Spleen (tissue), 11 donors: ENCODE measurements at regions not wholly inside any gene's neighbourhood (a gene's known extent, or its start where the extent isn't known, plus 50 kb on each side); places are given as distances from the start of the nearest gene placed in this dataset.
"Not testable (repeated sequence)": the region's sequence is repeated elsewhere in the genome, so short reads cannot be mapped to it uniquely, and the experiment has no call there.

Experiments
- DNase-seq: peaks from one replicate; pipeline ENCODE4 v3.0.0-alpha.2; 2020
- H3K27ac ChIP-seq, 8 donors: fragments of 200-600 bp; sonication (generic) in 7 of 8; 1 replicate in 4 of 8; 2 replicates in 4 of 8; pipeline versions ENCODE4 v1.5.0 to v1.8.0; 2016 to 2021; ENCODE audit warnings: inconsistent platforms in 4 of 8, mild to moderate bottlenecking in 4 of 8, moderate library complexity in 1 of 8
- H3K27me3 ChIP-seq, 7 donors: fragments of 200-600 bp; sonication (generic) in 6 of 7; replicated peaks in 1 of 7; 1 replicate in 4 of 7; 2 replicates in 3 of 7; pipeline versions ENCODE4 v1.5.0 to v1.8.0; 2016 to 2021; ENCODE audit warnings: inconsistent platforms in 3 of 7, mild to moderate bottlenecking in 1 of 7
- H3K36me3 ChIP-seq, 6 donors: fragments of 200-600 bp; sonication (generic) in 5 of 6; 1 replicate in 4 of 6; 2 replicates in 2 of 6; pipeline versions ENCODE4 v1.5.0 to v1.8.0; 2016 to 2021; ENCODE audit warnings: inconsistent platforms in 2 of 6
- H3K4me1 ChIP-seq, 6 donors: fragments of 200-600 bp; sonication (generic) in 5 of 6; 1 replicate in 3 of 6; 2 replicates in 3 of 6; pipeline versions ENCODE4 v1.5.0 to v1.8.0; 2016 to 2021; ENCODE audit warnings: inconsistent platforms in 3 of 6
- H3K4me3 ChIP-seq, 8 donors: fragments of 200-600 bp; sonication (generic) in 7 of 8; 1 replicate in 4 of 8; 2 replicates in 4 of 8; pipeline versions ENCODE4 v1.5.0 to v1.8.0; 2016 to 2021; ENCODE audit warnings: inconsistent platforms in 4 of 8, mild to moderate bottlenecking in 4 of 8, moderate library complexity in 2 of 8
- H3K9me3 ChIP-seq, 8 donors: fragments of 200-600 bp; sonication (generic) in 7 of 8; 1 replicate in 4 of 8; 2 replicates in 4 of 8; pipeline versions ENCODE4 v1.5.0 to v1.8.0; 2016 to 2021; ENCODE audit warnings: inconsistent platforms in 4 of 8
- POLR2A ChIP-seq, 3 donors: fragments of 450-650 bp; IDR thresholded peaks; one replicate each; pipeline ENCODE4 v1.5.1; 2017; ENCODE audit warnings: antibody characterized with exemption in 3 of 3, mild to moderate bottlenecking in 1 of 3
- POLR2AphosphoS5 ChIP-seq, 3 donors: sonication (generic); formaldehyde crosslinking; IDR thresholded peaks; one replicate each; pipeline ENCODE4 v1.5.1; 2017; ENCODE audit warnings: antibody characterized with exemption in 3 of 3
- WGBS, 5 donors: extraction: QIAGEN DNeasy Blood & Tissue Kit in 3 of 5; methylation state at CpG; one replicate each; pipeline versions ENCODE4 v1.1.5 to v1.1.7; 2013 to 2018; 5-methylcytosine and 5-hydroxymethylcytosine counted together
- intact Hi-C: fragments of 100-400 bp; cut with DNase I; formaldehyde crosslinking; loops from one replicate; pipeline ENCODE4 v1.15.0; 2023; ENCODE audit warnings: low total_unique reads
- TF ChIP-seq, protein P1 (sequence below), 11 experiments: fragments of 200-600 bp in 7 of 11; fragments of 450-650 bp in 4 of 11; sonication (generic) in 4 of 11; IDR thresholded peaks in 8 of 11; conservative IDR thresholded peaks in 3 of 11; 1 replicate in 7 of 11; 2 replicates in 4 of 11; pipeline versions ENCODE4 v1.4.0 to v1.8.0; 2016 to 2021; ENCODE audit warnings: antibody characterized with exemption in 11 of 11, inconsistent platforms in 4 of 11, mild to moderate bottlenecking in 1 of 11
- donor health status: healthy with polysubstance abuse.
- donor health status: DM: no; HTN: no; CAD: no; lungs with moderate emphysema.
- donor health status: DM: no; HTN: no; CAD: no.
- donor health status: Bipolar disorder and iron deficiency.
- donor health status: healthy.
- donor health status: DM: no; HTN: no; CAD: no.
- donor health status: DM: yes; HTN: yes; CAD: no.

DNA sequence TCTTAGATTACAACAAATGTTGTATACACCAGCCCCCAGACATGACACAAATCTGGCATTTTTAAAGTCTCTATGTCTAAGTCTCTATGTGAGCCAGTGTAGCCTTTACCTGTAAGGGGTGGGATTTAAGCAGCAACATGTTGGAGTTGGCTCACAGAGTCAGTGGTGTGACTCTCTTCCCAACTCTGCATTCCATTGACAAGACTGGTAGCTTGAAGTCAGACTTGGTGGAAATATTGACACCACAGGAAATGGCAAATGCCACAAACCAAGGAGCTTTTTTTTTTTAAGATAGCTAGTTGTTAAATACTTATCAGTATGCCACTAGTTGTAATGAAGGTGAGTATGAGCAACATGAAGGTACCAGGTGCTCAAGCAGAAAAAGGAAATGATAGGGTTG lies 103.1 kb upstream of the SMLR1 start:
- no peak for TF ChIP-seq POLR2AphosphoS5 (IDR thresholded peaks at IDR 0.05)
- TF ChIP-seq, protein P1, sequence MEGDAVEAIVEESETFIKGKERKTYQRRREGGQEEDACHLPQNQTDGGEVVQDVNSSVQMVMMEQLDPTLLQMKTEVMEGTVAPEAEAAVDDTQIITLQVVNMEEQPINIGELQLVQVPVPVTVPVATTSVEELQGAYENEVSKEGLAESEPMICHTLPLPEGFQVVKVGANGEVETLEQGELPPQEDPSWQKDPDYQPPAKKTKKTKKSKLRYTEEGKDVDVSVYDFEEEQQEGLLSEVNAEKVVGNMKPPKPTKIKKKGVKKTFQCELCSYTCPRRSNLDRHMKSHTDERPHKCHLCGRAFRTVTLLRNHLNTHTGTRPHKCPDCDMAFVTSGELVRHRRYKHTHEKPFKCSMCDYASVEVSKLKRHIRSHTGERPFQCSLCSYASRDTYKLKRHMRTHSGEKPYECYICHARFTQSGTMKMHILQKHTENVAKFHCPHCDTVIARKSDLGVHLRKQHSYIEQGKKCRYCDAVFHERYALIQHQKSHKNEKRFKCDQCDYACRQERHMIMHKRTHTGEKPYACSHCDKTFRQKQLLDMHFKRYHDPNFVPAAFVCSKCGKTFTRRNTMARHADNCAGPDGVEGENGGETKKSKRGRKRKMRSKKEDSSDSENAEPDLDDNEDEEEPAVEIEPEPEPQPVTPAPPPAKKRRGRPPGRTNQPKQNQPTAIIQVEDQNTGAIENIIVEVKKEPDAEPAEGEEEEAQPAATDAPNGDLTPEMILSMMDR (IDR thresholded peaks at IDR 0.05 in 8 of 11, conservative IDR thresholded peaks at IDR 0.05 in 3 of 11), result no peak
- TF ChIP-seq POLR2A (IDR thresholded peaks at IDR 0.05), result no peak
- no peaks in the 10 kb centered on the region for H3K36me3 ChIP-seq
- intact Hi-C loops, result no loop called here
- no peak overlapping the region for H3K4me3 ChIP-seq
- no peaks in the 10 kb centered on the region for H3K9me3 ChIP-seq
- no peaks in the 10 kb centered on the region for H3K27me3 ChIP-seq
- no peak for DNase-seq
- H3K27ac ChIP-seq, result no peak overlapping the region
- H3K4me1 ChIP-seq, result no peaks in the 10 kb centered on the region

DNA sequence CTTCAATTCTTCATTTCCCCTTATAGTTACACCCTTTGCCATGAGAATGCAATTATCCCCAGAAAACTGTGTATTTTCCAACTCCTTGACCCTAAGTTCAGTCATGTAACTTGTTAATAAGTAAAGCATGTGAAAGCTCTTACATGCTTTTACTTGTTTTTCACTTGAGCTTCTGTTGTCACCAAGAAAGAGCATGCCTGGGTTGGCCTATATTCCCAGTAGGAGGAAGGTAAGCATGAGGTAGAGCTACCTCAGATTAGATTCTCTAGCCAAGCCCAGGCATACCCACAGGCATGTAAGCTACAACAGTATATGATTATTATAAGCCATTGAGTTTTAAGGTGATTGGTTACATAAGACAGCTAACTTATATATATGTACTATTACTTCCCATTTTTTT lies 101.7 kb upstream of the SMLR1 start:
- no peak overlapping the region for H3K4me3 ChIP-seq

DNA sequence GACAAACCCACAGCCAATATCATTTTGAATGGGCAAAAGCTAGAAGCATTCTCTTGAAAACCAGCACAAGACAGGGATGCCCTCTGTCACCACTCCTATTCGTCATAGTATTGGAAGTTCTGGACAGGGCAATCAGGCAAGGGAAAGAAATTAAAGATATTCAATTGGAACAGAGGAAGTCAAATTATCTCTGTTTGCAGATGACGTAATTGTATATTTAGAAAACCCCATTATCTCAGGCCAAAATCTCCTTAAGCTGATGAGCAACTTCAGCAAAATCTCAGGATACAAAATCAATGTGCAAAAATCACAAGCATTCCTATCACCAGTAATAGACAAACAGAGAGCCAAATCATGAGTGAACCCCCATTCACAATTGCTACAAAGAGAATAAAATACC lies 99.1 kb upstream of the SMLR1 start:
- 76 to 94% (median 90%) methylated on average over 2 of the region's 2 CpGs for WGBS, 5 donors

More for the DNA sequence above, 101.7 kb upstream of the SMLR1 start:
- Histone ChIP-seq H3K27ac (no peak overlapping the region), H3K27me3 (no peaks in the 10 kb centered on the region), H3K9me3 (no peaks in the 10 kb centered on the region), H3K36me3 (no peaks in the 10 kb centered on the region), H3K4me1 (no peaks in the 10 kb centered on the region)
- TF ChIP-seq, protein P1 (IDR thresholded peaks at IDR 0.05 in 8 of 11, conservative IDR thresholded peaks at IDR 0.05 in 3 of 11), result no peak
- no peak for TF ChIP-seq POLR2AphosphoS5 (IDR thresholded peaks at IDR 0.05)
- TF ChIP-seq POLR2A (IDR thresholded peaks at IDR 0.05), result no peak
- DNase-seq, result no peak
- intact Hi-C loops, result no loop called here

DNA sequence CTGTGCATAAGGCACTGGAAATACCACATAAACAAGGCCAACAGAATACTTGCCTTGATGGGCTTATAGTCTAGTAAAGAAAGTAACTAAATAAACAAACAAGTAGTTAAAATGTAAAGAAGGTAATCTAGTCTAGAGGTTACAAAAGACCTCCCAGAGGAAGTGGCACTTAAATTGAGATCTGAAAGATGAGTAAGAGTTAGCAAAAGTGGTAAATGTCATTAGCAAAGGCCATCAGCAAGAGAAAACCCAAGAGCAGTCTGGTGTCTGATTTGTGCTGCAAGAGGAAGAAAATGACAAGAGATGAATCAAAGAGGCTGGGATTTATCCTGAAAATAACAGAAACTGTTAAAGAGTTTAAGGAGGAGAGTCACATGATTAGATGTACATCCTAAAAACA lies 96.6 kb upstream of the SMLR1 start:
- no peak for DNase-seq
- intact Hi-C loops, result no loop called here
- no peaks in the 10 kb centered on the region for H3K36me3 ChIP-seq
- no peaks in the 10 kb centered on the region for H3K4me1 ChIP-seq
- H3K9me3 ChIP-seq, result no peaks in the 10 kb centered on the region
- no peaks in the 10 kb centered on the region for H3K27me3 ChIP-seq
- TF ChIP-seq POLR2A (IDR thresholded peaks at IDR 0.05) (no peak), POLR2AphosphoS5 (IDR thresholded peaks at IDR 0.05) (no peak)
- TF ChIP-seq, protein P1 (IDR thresholded peaks at IDR 0.05 in 8 of 11, conservative IDR thresholded peaks at IDR 0.05 in 3 of 11), result no peak
- H3K4me3 ChIP-seq, result no peak overlapping the region
- no peak overlapping the region for H3K27ac ChIP-seq

More for the DNA sequence above, 99.1 kb upstream of the SMLR1 start:
- H3K9me3 ChIP-seq, H3K4me1 ChIP-seq, H3K27ac ChIP-seq, DNase-seq, H3K4me3 ChIP-seq, H3K36me3 ChIP-seq, H3K27me3 ChIP-seq, intact Hi-C loops: not testable (repeated sequence)

DNA sequence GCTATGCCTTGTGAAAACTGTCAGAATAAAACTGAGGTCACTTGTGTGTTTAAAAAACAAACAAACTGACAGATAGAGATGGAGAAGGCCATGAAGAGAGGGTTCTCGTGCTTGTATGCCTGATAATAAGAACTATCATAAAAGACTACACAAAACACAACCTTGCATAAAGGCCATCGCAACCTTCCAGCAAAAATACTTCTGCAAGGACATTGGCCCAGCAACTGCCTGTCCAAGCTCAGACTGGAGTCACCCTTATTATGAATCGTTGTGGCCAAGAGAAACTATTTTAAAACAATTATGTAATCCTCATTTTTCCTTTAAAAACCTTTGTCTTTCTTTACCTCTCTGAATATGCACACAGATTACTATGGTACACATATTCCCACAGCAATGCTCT lies 93.0 kb upstream of the SMLR1 start:
- Histone ChIP-seq H3K4me1 (no peaks in the 10 kb centered on the region), H3K27me3 (no peaks in the 10 kb centered on the region), H3K27ac (no peak overlapping the region), H3K4me3 (no peak overlapping the region), H3K9me3 (no peaks in the 10 kb centered on the region), H3K36me3 (no peaks in the 10 kb centered on the region)
- intact Hi-C loops, result no loop called here
- DNase-seq, result no peak
- 76 to 87% (median 83%) methylated on average over 3 of the region's 3 CpGs for WGBS, 5 donors
- TF ChIP-seq POLR2AphosphoS5 (IDR thresholded peaks at IDR 0.05) (no peak), POLR2A (IDR thresholded peaks at IDR 0.05) (no peak)
- TF ChIP-seq, protein P1 (IDR thresholded peaks at IDR 0.05 in 8 of 11, conservative IDR thresholded peaks at IDR 0.05 in 3 of 11), result no peak
